HG03558 (cell line): ENCODE measurements at regions not wholly inside any gene's neighbourhood (a gene's known extent, or its start where the extent isn't known, plus 50 kb on each side); places are given as distances from the start of the nearest gene placed in this dataset.
"Not testable (repeated sequence)": the region's sequence is repeated elsewhere in the genome, so short reads cannot be mapped to it uniquely, and the experiment has no call there.

Experiments used
- ATAC-seq: cut with Tn5 transposase; IDR thresholded peaks from one replicate; pipeline ENCODE4 v1.9.1; 2021; ENCODE audit warnings: moderate number of reproducible peaks; ENCODE audit not compliant: unreplicated experiment; ENCODE audit errors: extremely low read depth

- no peak for ATAC-seq
Observed at GRCh38 chr1:37358992-37359391, 115.4 kb upstream of the ZC3H12A start.

GRCh38 chr1:37360011-37360410 is 114.4 kb upstream of the ZC3H12A start:
- ATAC-seq: no peak

GRCh38 chr1:37362594-37363385 is 111.6 kb upstream of the ZC3H12A start:
- ATAC-seq: no peak

DNA sequence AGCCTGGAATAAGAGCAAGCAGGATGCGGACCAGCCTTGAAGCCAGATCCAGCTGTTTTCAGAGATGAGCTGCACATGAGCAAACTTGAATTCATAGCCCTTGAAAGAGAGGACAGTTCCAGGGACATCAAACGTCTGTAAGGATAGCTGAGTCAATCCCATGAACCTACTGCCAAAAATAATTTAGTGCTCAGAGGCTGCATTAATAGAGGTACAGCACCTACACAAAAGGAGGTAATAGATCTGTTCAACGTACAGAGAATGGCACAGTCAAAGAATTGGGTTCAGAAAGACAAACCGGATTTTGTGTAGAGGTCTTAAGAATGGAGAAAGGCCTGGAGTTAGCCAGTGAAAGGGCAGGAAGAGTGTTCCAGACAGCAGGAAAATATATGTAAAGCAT is 110.8 kb upstream of the ZC3H12A start:
- ATAC-seq: no peak

GRCh38 chr1:37368665-37369315 is 105.6 kb upstream of the ZC3H12A start:
- not testable (repeated sequence) for ATAC-seq

- ATAC-seq: no peak
Observed at GRCh38 chr1:37372302-37372701, 102.1 kb upstream of the ZC3H12A start.

DNA sequence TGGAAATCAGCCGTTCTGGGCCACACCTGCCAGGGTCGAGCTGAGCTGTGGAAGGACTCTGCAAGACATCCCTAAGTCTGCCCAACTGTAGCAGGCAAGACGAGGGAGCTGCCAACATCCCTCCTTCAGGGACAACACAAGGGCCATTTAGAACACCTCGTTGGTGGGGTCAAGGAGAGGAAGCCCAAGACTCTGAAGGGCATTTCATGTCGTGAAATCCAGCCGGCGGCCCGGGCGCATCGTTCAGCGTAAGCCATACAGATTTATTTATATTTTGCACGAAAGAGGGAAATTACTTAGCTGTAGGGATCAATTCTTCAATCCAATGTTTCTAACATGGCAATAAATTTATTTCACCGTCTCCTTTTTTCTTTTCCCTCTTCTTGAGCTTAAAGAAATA is 101.7 kb upstream of the ZC3H12A start:
- ATAC-seq: no peak

DNA sequence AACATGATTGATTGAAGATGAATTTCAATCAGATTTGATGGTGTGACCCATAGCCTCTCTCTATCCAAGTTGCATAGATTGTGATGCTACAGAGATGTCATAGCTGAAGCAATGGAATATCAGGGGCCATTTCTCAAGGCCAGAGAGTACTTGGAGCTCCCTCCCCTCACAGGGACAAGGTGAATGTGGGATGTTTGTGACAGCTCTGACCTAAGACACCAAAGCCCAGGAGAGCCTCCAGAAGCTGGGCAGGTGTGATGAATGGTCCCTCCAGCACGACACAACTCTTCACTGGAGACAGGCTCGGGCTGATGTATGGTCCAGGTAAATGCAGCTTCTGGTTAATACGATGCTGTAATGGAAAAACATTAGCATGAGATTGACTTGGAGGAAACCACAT is 101.0 kb upstream of the ZC3H12A start:
- ATAC-seq: no peak

- not testable (repeated sequence) for ATAC-seq
Observed at GRCh38 chr1:37380546-37380945, 93.8 kb upstream of the ZC3H12A start.

- ATAC-seq: no peak
Observed at GRCh38 chr1:37387854-37388253, 86.5 kb upstream of the ZC3H12A start.

- no peak for ATAC-seq
Observed at GRCh38 chr1:37389327-37389726, 85.1 kb upstream of the ZC3H12A start.

- ATAC-seq: no peak
Observed at GRCh38 chr1:37391211-37392011, 83.0 kb upstream of the ZC3H12A start.

- ATAC-seq: no peak
Observed at GRCh38 chr1:37392051-37392450, 82.3 kb upstream of the ZC3H12A start.

DNA sequence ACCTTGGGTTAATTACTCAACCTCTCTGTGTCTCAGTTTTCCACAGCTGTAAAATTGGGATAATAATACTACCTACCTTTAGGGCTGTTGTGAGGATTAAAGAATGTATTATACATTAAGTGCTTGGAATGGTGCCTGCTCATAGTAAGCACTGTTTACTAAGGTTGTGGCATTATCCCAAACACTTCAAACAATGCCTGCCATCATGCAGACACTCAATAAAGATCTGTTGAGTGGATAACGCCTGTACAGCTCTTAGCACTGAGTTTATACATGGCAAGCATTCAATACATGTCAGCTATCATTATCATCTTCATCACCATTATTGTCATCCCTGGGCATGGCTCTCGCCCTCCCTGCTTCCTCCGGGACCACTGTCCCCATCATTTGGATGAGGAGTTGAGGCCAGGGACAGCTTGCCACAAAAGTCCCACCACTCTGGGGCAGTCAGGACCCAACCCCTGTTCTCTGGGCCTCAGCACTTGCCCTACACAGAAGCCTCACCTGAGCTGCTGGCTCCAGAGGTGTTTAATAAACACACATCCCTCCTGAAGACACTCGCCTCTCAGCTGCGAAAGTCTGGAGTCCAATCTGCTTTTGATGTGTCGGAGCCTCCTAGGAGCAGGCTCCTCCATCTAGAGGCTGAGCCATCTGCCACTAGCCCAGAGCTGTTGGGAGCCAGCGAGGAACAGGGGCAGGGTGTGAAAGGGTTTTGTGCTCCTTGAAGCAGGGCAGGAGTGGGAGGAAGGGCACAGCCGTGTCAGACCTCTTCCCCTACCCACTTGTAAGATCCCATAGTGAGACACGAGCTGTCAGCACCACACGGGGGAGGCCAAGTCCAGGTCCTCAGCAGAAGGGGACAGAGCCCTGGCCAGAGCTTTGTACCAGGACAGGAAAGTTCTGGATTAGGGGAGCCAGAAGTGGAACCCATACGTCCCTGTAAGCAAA is 80.9 kb upstream of the ZC3H12A start:
- ATAC-seq: no peak

GRCh38 chr1:37394574-37395464 is 79.6 kb upstream of the ZC3H12A start:
- ATAC-seq: no peak

DNA sequence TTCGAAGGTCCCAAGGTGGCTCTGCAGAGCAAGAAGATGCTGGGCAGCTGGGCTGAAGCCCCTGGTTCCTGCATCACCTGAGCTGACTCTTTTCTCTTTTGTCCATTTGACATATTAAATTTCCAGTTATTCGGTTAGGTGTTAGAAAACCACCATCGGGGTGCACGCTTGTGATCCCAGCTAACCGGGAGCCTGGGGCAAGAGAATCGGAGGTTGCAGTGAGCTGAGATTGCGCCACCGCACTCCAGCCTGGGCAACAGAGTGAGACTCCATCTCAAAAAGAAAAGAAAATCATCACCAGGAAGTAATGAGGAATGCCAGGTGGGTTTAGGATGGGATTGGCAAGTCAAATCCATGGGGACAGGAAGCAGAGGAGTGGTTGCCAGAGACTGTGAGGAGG is 76.3 kb upstream of the ZC3H12A start:
- ATAC-seq: no peak

- no peak for ATAC-seq
Observed at GRCh38 chr1:37399205-37399604, 75.2 kb upstream of the ZC3H12A start.

DNA sequence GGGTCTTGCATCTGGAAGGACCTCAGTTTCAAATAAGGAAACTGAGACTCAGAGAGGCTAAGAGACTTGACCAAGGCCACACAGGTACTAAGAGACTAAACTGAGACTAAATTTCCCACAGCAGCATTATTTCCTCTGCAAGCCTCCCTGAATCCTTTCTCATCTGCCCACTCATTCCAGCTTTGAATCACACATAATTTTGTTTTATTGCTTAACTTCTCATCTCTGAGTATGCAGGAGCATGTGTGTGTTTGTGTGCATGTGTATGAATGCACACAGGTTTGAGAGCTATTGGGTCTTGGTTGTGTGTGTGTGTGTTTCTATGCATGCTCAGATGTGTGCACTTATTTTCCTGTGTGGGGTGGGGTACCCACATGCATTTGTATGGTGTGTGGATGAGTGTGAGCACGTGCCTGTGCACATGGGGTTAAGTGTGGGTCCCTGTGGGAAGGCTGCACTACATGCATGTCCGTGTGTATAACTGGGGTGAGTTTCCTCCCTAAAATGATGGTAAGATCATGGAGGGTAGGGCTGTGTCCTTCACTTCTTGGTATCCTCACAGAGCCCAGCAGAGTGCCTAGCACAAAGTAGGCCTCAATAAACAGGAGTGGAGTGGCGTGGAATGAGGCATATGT is 74.4 kb upstream of the ZC3H12A start:
- no peak for ATAC-seq
